ENCODE measurements at regions not wholly inside any gene's neighbourhood (a gene's known extent, or its start where the extent isn't known, plus 50 kb on each side); places are given as distances from the start of the nearest gene placed in this dataset.
"Not testable (repeated sequence)": the region's sequence is repeated elsewhere in the genome, so short reads cannot be mapped to it uniquely, and the experiment has no call there.

GRCh38 chr18:66393463-66393862 lies 210.4 kb downstream of the CDH19 start:
- intact Hi-C loops (cut with DNase I; ENCODE audit: low total_unique reads): no loop called here
- no peak for DNase-seq
- Histone ChIP-seq H3K27me3 (replicated peaks in 1 of 7) (no peaks in the 10 kb centered on the region), H3K4me1 (no peaks in the 10 kb centered on the region), H3K27ac (no peak overlapping the region), H3K9me3 (peaks cover 0 to 38% (median 22%) of the 10 kb centered on the region in 8 donors), H3K36me3 (no peaks in the 10 kb centered on the region), H3K4me3 (no peak overlapping the region)
- no peak for TF ChIP-seq POLR2A (IDR thresholded peaks at IDR 0.05)
- no peak for TF ChIP-seq CTCF (IDR thresholded peaks at IDR 0.05 in 8 of 11, conservative IDR thresholded peaks at IDR 0.05 in 3 of 11)
- no peak for TF ChIP-seq POLR2AphosphoS5 (IDR thresholded peaks at IDR 0.05)
- 58 to 80% (median 71%) methylated on average over 1 of the region's 1 CpG for WGBS, 5 donors

GRCh38 chr18:66377291-66377690 lies 226.6 kb downstream of the CDH19 start:
- TF ChIP-seq POLR2AphosphoS5 (IDR thresholded peaks at IDR 0.05) (no peak), POLR2A (IDR thresholded peaks at IDR 0.05) (no peak), CTCF (IDR thresholded peaks at IDR 0.05 in 8 of 11, conservative IDR thresholded peaks at IDR 0.05 in 3 of 11) (no peak)
- Histone ChIP-seq H3K36me3 (no peaks in the 10 kb centered on the region), H3K27me3 (replicated peaks in 1 of 7) (no peaks in the 10 kb centered on the region), H3K9me3 (peaks cover 0 to 38% (median 16%) of the 10 kb centered on the region in 8 donors), H3K27ac (no peak overlapping the region), H3K4me3 (no peak overlapping the region), H3K4me1 (no peaks in the 10 kb centered on the region)
- DNase-seq: no peak
- intact Hi-C loops (cut with DNase I; ENCODE audit: low total_unique reads): no loop called here
- 62 to 83% (median 78%) methylated on average over 2 of the region's 2 CpGs for WGBS, 5 donors

GRCh38 chr18:66375391-66375790 lies 228.5 kb downstream of the CDH19 start:
- peaks cover 0 to 42% (median 21%) of the 10 kb centered on the region in 8 donors for H3K9me3 ChIP-seq
- H3K27ac ChIP-seq; H3K4me3 ChIP-seq; DNase-seq; H3K36me3 ChIP-seq; H3K4me1 ChIP-seq; H3K27me3 ChIP-seq (replicated peaks in 1 of 7); intact Hi-C loops (cut with DNase I; ENCODE audit: low total_unique reads): not testable (repeated sequence)
- 47 to 74% (median 53%) methylated on average over 2 of the region's 2 CpGs for WGBS, 5 donors

GRCh38 chr18:66346833-66347588 lies 256.9 kb downstream of the CDH19 start:
- 50 to 72% (median 65%) methylated on average over 1 of the region's 1 CpG for WGBS, 5 donors
- intact Hi-C loops (cut with DNase I; ENCODE audit: low total_unique reads): loop anchor here (10.0 kb wide), 1 partner anchor 62 kb away; no protein-coding TSS in a partner anchor
- no peak for DNase-seq

More at GRCh38 chr18:66346833-66347588, 256.9 kb downstream of the CDH19 start:
- Histone ChIP-seq H3K27me3 (replicated peaks in 1 of 7) (no peaks in the 10 kb centered on the region), H3K36me3 (no peaks in the 10 kb centered on the region), H3K9me3 (no peaks in the 10 kb centered on the region), H3K27ac (no peak overlapping the region), H3K4me1 (no peaks in the 10 kb centered on the region), H3K4me3 (no peak overlapping the region)
- TF ChIP-seq CTCF (IDR thresholded peaks at IDR 0.05 in 8 of 11, conservative IDR thresholded peaks at IDR 0.05 in 3 of 11): no peak
- TF ChIP-seq POLR2A (IDR thresholded peaks at IDR 0.05): no peak
- no peak for TF ChIP-seq POLR2AphosphoS5 (IDR thresholded peaks at IDR 0.05)
